ENCODE measurements at regions not wholly inside any gene's neighbourhood (a gene's known extent, or its start where the extent isn't known, plus 50 kb on each side); places are given as distances from the start of the nearest gene placed in this dataset.

- no peak overlapping the region for H3K4me3 ChIP-seq (ENCODE audit: low read length)
- ATAC-seq (no peak), DNase-seq (no peak)
- H3K9ac ChIP-seq (ENCODE audit: low read length), result no peak overlapping the region
- no peaks in the 10 kb centered on the region for H3F3A ChIP-seq (ENCODE audit: low read length, unreplicated experiment)
- H3K79me2 ChIP-seq (ENCODE audit: low read length), result no peaks in the 10 kb centered on the region
- no TSS peak for BruUV-seq (replicated peaks)
- ChIA-PET POLR2A (ENCODE audit: unreplicated experiment) (no interaction called here), CTCF (no interaction called here)
- H3K4me2 ChIP-seq (ENCODE audit: low read length), result no peak overlapping the region
- no peak overlapping the region for H2AFZ ChIP-seq (ENCODE audit: low read length)
- no peaks in the 10 kb centered on the region for H3K27me3 ChIP-seq (ENCODE audit: low read length)
- intact Hi-C loops (cut with micrococcal nuclease), result no loop called here
- no peaks in the 10 kb centered on the region for H3K36me3 ChIP-seq (ENCODE audit: low read depth, low read length)
- no peaks in the 10 kb centered on the region for H4K20me1 ChIP-seq (ENCODE audit: low read length)
- TF ChIP-seq EZH2 (IDR thresholded peaks at IDR 0.05; ENCODE audit: low read length, unreplicated experiment) (no peak), CTCF (conservative IDR thresholded peaks at IDR 0.05; ENCODE audit: low read depth, low read length) (no peak), EZH2phosphoT487 (IDR thresholded peaks at IDR 0.05; ENCODE audit: borderline replicate concordance, low read length) (no peak)
- no peaks in the 10 kb centered on the region for H3K9me3 ChIP-seq (ENCODE audit: low read length)
- no peak overlapping the region for H3K27ac ChIP-seq (ENCODE audit: low read length)
- no peaks in the 10 kb centered on the region for H3K4me1 ChIP-seq (ENCODE audit: insufficient read depth, low read length)
- no peaks in the 10 kb centered on the region for H3K9me2 ChIP-seq (replicated peaks; ENCODE audit: low read length)
These were observed 449.3 kb upstream of the SPHKAP start for GRCh38 chr2:228630786-228631185.

- no peaks in the 10 kb centered on the region for H3K9me3 ChIP-seq (ENCODE audit: low read length)
- no peaks in the 10 kb centered on the region for H4K20me1 ChIP-seq (ENCODE audit: low read length)
- H3K4me3 ChIP-seq (ENCODE audit: low read length), result no peak overlapping the region
- no peak for TF ChIP-seq EZH2phosphoT487 (IDR thresholded peaks at IDR 0.05; ENCODE audit: borderline replicate concordance, low read length)
- no peak for TF ChIP-seq EZH2 (IDR thresholded peaks at IDR 0.05; ENCODE audit: low read length, unreplicated experiment)
- no peak for TF ChIP-seq CTCF (conservative IDR thresholded peaks at IDR 0.05; ENCODE audit: low read depth, low read length)
- no peak overlapping the region for H2AFZ ChIP-seq (ENCODE audit: low read length)
- ATAC-seq, result no peak
- H3K27me3 ChIP-seq (ENCODE audit: low read length), result no peaks in the 10 kb centered on the region
- no peak overlapping the region for H3K9ac ChIP-seq (ENCODE audit: low read length)
- H3F3A ChIP-seq (ENCODE audit: low read length, unreplicated experiment), result no peaks in the 10 kb centered on the region
- intact Hi-C loops (cut with micrococcal nuclease), result no loop called here
- DNase-seq, result no peak
- H3K27ac ChIP-seq (ENCODE audit: low read length), result no peak overlapping the region
- no TSS peak for BruUV-seq (replicated peaks)
- no peaks in the 10 kb centered on the region for H3K4me1 ChIP-seq (ENCODE audit: insufficient read depth, low read length)
- H3K79me2 ChIP-seq (ENCODE audit: low read length), result no peaks in the 10 kb centered on the region
- ChIA-PET POLR2A (ENCODE audit: unreplicated experiment) (no interaction called here), CTCF (no interaction called here)
- H3K4me2 ChIP-seq (ENCODE audit: low read length), result no peak overlapping the region
- H3K36me3 ChIP-seq (ENCODE audit: low read depth, low read length), result no peaks in the 10 kb centered on the region
- no peaks in the 10 kb centered on the region for H3K9me2 ChIP-seq (replicated peaks; ENCODE audit: low read length)
These were observed 447.8 kb upstream of the SPHKAP start for GRCh38 chr2:228629251-228629650.

DNA sequence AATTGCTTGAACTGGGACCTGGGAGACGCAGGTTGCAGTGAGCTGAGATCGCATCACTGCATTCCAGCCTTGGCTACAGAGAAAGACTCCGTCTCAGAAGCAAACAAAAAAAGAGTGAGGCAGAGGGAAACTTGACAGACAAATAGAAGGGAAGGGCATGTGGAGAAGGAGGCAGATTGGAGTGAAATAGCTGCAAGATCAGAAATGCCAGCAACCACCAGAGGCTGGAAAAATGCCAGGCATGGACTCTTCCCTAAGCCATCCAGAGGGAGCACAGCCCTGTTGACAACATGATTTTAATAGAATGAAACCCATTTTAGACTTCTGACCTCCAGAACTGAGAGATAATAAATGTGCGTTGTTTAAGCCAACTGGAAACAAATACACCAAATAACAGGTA, 447.2 kb upstream of the SPHKAP start:
- TF ChIP-seq CTCF (conservative IDR thresholded peaks at IDR 0.05; ENCODE audit: low read depth, low read length) (no peak), EZH2 (IDR thresholded peaks at IDR 0.05; ENCODE audit: low read length, unreplicated experiment) (no peak), EZH2phosphoT487 (IDR thresholded peaks at IDR 0.05; ENCODE audit: borderline replicate concordance, low read length) (no peak)
- Histone ChIP-seq H3K9me2 (replicated peaks; ENCODE audit: low read length) (no peaks in the 10 kb centered on the region), H3K4me2 (ENCODE audit: low read length) (no peak overlapping the region), H3K36me3 (ENCODE audit: low read depth, low read length) (no peaks in the 10 kb centered on the region), H2AFZ (ENCODE audit: low read length) (no peak overlapping the region), H3K27me3 (ENCODE audit: low read length) (no peaks in the 10 kb centered on the region), H3K79me2 (ENCODE audit: low read length) (no peaks in the 10 kb centered on the region), H3K9me3 (ENCODE audit: low read length) (no peaks in the 10 kb centered on the region), H3K4me1 (ENCODE audit: insufficient read depth, low read length) (no peaks in the 10 kb centered on the region), H3F3A (ENCODE audit: low read length, unreplicated experiment) (no peaks in the 10 kb centered on the region), H3K9ac (ENCODE audit: low read length) (no peak overlapping the region), H3K27ac (ENCODE audit: low read length) (no peak overlapping the region), H4K20me1 (ENCODE audit: low read length) (no peaks in the 10 kb centered on the region), H3K4me3 (ENCODE audit: low read length) (no peak overlapping the region)
- no TSS peak for BruUV-seq (replicated peaks)
- DNase-seq (no peak), ATAC-seq (no peak)
- POLR2A ChIA-PET (ENCODE audit: unreplicated experiment), result no interaction called here
- intact Hi-C loops (cut with micrococcal nuclease), result no loop called here
- CTCF ChIA-PET, result no interaction called here
